RKO (cell line): ENCODE measurements at regions not wholly inside any gene's neighbourhood (a gene's known extent, or its start where the extent isn't known, plus 50 kb on each side); places are given as distances from the start of the nearest gene placed in this dataset.

Source experiments
- DNase-seq: peaks from one replicate; pipeline ENCODE4 v3.0.0-alpha.2; 2016; ENCODE audit warnings: low spot score

DNA sequence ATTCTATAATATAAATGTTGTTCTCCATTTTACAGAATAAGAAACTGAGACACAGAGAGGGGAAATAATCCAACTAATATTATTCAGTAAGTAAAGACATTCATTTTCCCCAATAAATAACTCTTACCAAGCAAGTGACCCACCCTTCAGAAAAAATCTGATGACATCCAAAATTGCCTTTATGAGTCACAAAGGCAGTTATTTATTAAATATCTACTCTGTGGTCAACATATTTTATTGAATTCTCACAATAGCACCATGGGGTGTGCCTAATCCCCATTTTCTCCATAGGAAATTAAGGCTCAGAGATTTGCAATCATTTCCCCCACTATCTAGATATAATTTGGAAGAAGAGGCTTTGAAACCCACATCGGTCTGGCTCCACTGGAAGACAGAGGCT lies 161.5 kb upstream of the ISX start:
- no peak for DNase-seq

DNA sequence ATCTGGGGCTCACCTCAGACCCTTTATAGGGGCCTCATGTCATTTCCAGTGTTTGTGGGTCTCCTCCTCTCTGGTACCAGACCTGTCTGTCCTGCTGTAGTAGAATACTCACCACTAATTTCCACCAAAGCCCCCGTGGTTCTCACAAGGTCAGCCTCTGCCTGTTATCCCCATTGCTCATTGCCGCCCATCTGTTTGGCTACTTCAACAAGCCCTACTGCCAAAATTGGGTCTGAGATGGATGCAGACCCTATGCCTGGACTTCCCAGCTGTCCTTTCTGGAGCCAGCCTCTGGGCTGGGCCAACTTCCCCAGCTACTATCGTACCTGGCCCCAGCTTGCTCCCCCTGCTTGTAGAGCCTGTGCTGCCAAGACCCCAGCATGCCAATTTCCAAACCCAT lies 152.1 kb upstream of the ISX start:
- no peak for DNase-seq

DNA sequence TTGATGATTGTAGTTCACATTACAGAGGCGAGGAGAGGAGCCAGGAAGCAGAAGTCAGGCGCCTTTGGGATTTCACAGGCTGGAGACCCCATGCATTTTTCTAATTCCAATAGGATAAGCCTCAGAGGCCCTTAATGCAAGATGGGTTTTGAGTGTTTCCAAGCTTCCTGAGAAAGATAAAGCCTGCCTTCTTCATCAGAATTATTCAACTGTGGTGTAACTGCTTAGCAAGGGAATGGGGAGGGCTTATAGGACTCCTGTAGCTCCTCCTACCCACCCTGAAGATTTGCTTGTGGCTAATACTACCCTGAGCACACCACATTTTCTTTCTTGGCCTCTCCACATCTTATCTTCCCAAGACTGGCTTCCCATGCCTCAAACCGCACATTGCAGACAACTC lies 151.1 kb upstream of the ISX start:
- no peak for DNase-seq

DNA sequence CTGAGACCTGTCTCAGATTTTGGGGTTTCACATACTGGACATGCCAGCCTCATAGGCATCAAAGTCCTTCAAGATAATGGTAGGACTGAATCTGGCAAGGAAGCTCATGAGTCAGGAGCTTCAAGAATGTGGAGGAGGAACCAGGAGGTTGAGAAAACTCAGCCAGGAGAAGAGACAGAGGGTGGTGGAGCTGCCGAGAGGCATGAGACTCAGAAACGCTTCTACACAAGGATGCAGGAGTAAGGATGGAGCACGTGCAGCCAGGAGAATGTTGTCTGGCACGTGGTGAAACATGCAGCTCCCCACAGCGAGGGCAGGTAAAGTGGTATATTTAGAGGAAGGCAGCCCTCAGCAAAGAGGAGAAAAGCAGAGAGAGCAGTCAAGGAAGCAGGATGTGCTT lies 148.7 kb upstream of the ISX start:
- no peak for DNase-seq

DNA sequence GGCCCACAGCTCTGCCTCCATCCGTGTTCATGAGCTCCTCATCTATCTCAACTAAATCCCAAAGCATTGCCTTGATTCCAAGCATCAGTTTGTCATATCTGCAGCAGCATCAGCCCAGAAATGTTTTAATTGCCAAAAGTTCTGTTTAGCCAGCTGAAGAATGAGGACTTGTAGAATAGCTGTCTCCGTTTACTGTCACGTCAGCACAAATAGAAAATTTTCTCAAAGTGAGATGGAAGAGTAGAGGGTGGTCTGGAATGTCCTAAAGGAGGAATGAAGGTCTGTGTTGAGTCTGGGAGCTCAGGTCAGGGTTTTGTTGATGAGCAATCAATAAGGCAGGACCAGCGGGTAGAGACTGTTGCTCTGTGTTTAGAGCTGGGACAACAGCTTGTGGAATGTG lies 134.9 kb upstream of the ISX start:
- no peak for DNase-seq

DNA sequence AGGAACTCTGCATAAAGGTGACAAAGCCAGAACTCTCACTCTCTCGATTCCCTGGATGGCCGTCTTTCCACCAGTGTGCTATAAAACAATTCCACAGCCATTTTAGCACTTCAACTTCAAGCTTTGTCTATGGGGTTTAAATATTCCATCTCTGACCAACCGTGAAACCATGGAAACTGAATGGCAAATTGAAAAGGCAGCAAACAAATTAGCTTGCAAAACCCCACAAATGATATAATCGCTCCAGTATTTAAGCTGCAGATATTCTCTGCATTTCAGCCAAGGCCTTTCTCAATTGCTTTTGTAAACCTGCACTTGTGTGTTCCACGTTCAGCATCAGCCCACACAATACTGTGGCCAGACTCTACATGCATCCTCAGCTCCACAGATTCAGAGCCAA lies 131.7 kb upstream of the ISX start:
- no peak for DNase-seq

DNA sequence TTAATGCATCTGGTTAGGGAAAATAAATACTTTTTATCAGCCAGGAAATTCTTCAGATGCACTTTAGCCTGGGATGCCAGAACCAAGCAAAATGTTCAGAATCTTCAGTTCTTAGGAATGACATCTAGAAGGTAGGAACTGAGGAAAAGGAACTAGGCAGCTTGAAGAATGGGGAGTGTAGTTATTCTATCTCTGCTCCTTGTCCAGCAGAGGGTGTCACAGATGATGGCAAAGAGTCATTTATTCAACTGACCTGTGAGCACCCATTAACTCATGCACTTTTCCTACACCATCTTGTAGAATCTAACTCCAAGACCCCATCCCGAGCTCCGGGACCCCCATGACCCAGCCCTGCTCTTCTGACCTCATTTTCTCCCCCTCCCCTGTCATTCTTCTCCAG lies 122.1 kb upstream of the ISX start:
- DNase-seq: peak; percentile 20

DNA sequence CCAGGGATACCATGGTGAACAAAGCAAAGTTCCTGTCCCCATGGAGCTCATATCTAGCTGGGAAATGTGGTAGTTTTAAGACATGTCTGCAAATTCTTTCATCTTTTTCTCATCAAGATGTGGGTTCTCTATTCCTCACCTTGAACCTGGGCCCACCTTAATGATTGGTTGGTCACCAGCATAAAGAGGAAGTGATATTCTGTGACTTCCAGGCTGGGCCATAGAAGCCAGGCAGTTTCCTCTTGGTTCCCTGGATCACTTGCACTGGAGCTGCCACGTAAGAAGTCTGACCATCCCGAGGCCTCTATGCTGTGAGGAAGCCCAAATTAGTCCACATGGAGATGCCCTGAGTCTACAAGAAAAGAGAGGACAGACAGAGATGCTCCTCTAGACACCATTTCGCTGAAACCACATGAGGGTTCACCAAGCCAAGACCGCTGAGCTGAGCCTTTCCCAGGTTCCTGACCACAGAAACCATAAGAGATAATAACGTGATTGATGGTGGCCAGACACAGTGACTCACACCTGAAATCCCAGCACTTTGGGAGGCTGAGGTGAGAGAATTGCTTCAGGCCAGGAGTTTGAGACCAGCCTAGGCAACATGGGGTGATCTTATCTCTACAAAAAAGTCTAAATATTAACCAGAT lies 119.5 kb upstream of the ISX start:
- DNase-seq: no peak

DNA sequence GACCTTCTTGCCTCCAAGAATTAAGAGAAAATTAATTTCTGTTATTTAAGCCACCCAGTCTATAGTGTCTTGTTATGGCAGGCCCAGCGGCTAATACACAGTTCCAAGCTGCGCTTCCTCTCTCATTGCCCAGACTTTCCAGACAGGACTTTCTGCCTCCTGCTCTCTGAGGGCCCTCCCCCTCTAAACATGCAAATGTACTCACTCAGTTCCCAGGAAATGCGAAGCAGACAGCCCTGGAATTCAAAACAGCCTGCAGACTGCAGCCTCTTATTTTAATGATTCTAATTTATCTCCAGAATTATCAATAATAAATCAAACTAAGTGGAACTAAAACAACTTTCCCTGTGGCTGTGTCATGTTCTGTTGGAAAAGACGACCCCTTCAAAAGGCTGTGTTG lies 115.5 kb upstream of the ISX start:
- no peak for DNase-seq

DNA sequence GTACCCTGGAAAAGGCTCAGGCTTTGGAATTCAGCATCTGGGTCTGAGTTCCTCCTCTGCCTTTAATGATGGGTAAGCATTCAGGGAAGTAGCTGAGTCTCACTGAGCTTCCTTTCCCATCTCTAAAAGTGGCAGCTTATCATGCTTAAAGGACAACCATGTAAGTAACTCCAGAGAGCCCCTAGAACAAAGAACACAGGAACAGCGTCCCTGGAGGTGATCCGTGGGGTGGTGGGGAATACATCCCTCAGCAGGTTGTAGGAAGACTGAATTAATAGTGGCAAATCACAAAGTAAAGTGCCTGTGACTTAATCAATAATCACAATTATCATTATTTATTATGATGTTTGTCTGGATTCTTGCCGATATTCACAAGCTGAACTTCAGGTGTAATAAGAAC lies 114.7 kb upstream of the ISX start:
- DNase-seq: no peak

DNA sequence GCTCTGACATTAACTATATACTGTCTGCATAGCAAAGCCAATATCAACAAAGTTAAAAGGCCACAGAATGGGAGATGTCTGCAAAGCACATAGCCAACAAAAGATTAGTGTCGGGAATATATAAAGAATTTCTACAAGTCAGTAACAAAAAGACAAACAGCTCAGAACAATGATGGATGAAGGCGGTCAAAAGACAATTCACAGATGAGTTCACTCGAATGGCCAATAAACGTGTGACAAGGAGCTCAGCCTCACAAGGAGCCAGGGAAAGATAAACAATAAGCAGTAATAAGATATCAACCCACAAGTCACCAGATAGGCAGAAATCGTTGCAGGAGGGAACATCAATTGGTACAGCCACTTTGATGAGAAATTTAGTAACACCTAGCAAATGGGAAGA lies 106.0 kb upstream of the ISX start:
- DNase-seq: no peak

DNA sequence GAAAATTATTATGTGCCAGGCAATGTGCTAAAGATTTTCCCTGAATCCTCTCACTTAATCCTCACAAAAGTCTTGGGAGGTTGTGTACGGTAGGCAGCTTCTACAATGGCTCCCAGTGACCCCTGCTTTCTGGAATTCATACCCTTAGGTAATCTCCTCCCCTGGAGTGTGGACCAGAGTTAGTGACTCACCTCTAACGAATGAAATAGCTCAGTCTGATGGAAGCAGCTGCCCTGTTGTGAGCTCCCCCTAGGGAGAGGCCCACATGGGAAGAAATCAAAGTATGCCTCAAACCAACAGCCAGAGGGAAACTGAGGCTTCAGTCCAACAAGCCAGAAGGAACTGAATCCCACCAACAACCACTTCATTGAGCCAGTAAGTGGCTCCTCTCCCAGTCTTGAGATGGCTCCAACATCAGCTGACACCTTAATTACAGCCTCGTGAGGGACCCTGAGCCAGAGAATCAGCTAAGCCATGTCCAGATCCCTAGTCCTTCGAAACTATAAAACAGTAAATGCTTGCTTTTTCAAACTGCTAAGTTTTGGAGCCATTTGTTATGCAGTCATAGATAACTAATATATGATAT lies 98.9 kb upstream of the ISX start:
- peak; percentile 42 for DNase-seq

DNA sequence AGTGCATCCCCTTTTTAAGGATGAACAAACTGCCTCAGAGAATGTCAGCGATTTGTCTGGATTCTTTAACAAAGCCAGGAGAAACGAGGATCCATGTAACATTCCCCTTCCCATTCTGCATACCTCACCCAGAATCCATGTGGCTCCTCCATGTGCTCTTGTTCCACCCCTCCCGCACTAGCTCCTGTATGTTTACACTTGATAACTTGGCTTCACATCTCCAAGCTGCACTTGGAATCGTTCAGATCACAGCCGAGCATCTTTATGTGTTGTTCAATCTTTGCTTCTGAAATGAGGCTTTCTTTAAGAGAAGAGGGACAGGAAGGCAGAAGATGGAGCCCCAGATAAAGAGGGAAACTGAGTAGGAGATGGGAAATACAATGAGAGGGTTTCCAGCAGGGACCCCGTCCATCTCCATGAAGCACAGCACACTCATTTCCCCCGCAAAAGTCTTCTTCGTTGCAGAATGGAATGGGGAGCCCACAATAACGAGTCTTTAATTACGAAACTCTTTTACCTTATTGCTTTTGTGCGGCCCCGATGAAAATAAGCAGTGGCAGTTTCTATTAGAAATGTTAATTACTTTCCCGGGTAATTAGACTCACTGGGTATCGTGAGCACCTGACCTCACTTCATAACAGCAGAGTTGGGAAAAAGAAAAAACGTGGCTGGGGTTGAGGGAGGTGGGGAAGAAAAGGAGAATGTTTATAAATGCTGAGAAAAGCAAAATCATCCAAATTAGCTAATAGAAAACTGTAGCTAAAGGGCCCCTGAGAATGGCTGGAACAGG lies 96.8 kb upstream of the ISX start:
- DNase-seq: no peak

DNA sequence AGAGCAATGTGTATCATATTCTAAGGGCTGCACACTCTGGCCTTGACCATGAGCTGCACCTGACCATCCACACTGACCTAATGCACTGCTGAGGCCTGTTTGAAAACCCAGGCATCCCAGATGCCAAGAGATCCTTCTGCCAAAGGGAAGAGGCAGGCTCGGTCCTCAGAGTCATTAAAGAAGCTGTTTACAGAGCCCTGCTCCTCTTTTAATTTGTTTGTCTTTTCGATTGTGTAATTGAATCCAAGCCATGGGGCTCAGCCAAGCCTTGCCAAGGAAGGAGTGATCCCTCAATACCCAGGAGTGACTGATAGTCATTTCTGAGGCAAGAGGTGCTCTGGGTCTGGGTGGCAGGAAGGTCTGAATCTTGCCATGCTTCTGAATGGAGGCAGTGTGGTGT lies 94.5 kb upstream of the ISX start:
- no peak for DNase-seq

DNA sequence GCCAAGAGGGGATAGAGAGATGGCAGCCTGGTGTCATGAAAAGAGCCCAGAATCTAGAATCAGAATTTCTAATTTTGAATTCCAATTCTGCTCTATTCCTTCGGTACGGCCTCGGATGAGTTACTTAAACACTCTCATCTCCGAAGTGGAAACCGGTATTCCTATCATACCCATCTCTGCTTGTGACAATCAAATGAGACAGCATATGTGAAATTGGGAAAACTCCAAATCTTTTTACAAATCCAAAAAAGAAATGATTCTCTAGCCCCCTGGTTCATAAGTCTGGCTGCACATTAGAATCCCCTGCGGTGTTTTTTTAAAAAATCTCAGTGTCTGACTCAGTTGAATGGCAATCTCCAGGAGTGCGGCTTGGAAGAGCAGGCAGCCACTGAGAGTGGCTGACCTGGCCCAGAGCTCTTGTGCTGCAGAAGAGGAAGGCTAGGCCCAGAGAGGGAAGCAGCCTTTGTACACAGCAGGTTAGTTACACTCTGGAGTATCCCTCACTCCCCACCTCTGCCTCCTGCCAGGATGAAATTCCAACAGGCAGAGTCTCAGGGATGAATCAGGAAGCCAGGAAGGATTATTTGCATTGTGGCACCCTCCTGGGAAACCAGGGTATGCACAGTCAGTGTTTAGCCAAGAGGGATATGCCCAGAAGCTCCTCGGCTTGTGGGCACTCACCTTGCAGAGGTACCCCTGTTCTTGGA lies 93.6 kb upstream of the ISX start:
- DNase-seq: no peak

DNA sequence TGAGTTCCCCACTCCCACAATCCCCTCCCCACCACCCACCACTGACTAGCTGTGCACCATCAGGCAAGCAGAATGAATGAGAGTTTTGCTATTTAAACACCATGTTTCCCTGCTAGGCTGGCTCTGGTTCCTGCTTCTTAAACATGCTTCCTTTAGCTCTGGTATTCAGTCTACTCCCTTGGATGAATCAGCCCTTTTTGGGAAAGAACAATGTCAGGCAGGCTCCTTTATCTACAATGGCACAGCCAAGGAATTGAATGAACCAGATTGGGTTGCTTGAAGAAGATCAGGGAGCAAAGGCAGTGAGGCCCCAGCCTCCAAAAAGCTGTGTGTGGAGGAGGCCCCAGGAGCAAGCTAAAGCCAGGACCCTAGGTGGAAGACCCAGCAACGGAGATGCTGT lies 92.9 kb upstream of the ISX start:
- no peak for DNase-seq

DNA sequence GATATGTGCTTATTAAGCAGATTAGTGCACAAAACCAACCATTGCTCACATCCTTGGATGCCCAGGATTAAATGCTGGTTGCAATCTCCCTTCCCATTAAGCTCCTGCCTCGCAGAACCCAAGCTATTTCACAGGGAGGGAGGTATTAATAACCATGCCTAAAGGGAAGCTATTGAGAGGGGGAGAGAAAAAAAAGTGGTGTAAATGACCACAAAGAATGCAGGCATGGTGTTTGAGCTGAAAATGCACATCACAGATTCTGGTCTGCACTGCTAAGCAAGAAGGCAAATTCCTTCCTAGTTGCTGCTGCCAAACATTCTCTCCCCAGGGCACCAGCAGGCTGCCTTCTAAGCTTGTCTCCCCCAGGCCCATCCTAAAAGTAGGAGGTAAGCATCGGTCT lies 92.0 kb upstream of the ISX start:
- DNase-seq: no peak

DNA sequence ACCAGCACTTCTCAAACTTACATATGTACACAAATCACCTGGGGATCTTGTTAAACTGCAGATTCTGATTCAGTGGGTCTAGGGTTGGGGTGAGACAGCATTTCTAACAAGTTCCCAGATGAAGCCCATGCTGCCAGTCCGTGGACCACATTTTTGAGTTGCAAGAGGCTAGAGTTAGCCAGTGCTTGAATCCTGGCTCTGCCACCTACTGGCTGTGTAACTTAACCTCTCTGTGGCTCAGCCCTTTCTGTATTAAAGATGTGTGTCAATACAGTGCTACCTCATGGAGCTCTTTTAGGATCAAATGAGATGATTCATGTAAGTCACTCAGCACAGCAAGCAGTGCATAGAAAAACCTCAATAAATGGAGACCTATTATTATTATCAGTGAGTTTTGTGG lies 90.2 kb upstream of the ISX start:
- DNase-seq: peak; percentile 48

DNA sequence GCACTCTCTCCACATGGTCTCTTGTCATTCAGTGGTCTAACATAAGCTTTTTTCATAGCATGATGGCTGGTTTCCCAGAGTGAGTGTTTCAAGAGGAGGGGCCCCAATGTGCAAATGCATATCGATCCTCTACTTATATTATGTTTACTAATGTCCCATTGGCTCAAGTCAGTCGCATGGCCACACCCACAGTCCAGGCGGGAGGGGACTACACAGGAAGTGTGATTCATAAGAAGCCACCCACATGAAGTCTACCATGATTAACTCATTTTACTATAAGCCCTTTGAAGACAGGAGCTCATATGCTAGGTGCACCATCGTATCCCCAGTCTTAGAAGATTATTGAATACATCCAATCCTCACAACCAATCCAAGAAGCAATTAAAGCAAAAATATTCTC lies 89.5 kb upstream of the ISX start:
- peak; percentile 31 for DNase-seq

DNA sequence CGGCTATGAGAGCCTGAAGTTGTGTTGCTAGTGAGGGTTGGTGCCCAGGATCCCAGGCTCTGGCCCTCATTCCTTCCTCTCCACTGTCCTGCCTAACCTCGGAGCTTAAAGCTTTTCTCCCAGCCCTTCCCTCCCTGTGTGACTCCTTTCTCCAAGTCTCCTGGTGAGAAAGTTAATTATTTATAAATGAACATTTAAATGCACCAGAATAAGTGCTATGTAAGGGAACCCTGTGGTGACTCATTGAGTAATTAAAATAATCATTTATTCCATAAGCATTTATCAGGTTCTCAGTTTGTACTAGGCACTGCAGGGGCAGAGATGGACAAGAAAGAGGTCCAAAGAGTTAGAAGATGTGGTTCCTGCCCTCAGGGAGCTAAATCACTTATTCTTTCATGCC lies 89.1 kb upstream of the ISX start:
- no peak for DNase-seq

DNA sequence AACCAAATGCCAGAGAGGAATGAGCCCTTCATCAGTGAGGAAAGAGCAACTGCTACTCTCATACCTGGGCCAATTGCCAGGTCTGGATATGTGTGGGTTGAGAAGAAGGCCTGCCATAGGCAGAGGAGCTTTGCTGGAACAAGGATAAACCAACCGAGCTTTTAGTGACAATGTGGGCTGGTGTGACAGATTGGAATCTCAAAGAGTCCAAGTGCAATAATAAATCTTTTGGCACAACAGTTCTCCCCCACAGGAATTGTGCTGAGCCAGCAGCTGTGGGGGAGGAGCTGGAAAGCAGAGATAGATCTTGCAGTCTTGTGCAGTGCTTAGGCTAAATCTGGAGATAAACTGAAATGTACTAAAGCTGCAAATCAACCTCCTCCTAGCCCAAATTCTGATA lies 79.4 kb upstream of the ISX start:
- no peak for DNase-seq

DNA sequence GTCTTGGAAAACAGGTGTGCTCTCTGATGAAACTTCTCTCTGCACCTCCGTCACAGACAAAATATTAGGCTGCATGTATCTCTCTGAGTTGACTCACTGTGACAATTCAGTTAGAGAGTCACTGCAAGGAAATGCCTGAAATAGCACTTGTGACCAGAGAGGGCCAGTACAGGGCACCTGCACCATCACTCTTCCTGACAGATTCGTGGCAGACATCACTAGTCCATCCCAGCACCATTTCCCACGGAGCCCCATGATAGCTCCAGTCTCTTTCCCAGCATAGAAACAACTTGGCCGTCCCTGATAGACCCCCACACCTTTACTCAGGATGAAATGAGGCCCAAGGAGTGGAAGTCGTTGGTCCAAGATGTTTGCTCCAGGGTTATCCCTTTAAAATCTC lies 73.3 kb upstream of the ISX start:
- peak; percentile 35 for DNase-seq

DNA sequence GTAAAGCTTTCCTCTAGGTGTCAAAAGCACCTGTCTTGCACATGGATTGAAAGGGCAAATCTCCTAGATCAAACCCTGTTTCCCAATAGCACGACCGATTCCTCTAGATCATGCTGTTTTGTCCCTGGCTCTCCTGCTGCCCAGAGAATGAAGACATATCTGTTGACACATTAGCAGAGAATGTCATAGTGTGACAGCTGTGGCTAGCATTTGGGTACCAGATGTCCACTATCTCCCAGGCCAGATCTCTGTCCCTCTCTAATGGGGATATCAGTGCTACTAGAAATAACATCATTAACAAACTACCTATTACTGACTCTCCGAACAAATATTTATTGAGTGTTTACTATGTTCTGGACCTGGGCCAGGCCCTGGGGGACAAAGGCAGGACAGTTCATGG lies 72.4 kb upstream of the ISX start:
- DNase-seq: no peak
